ENCODE measurements at regions not wholly inside any gene's neighbourhood (a gene's known extent, or its start where the extent isn't known, plus 50 kb on each side); places are given as distances from the start of the nearest gene placed in this dataset.
"Not testable (repeated sequence)": the region's sequence is repeated elsewhere in the genome, so short reads cannot be mapped to it uniquely, and the experiment has no call there.

- H3K27ac Mint-ChIP-seq: no peak overlapping the region
- no peak for TF ChIP-seq ZNF114 (CRISPR knock-in tag; IDR thresholded peaks at IDR 0.05)
- TF ChIP-seq STAT1 (IDR thresholded peaks at IDR 0.05; ENCODE audit: unreplicated experiment): no peak
- no peak for TF ChIP-seq CREB1 (CRISPR knock-in tag; IDR thresholded peaks at IDR 0.05; ENCODE audit: low read depth)
- TF ChIP-seq ETS1 (IDR thresholded peaks at IDR 0.05): no peak
- no peak for TF ChIP-seq EZH2 (IDR thresholded peaks at IDR 0.05; ENCODE audit: low read depth, unreplicated experiment)
- TF ChIP-seq JUNB (IDR thresholded peaks at IDR 0.05; ENCODE audit: unreplicated experiment): no peak
- TF ChIP-seq NANOG (IDR thresholded peaks at IDR 0.05; ENCODE audit: borderline replicate concordance): no peak
- no peak for TF ChIP-seq ZNF331 (CRISPR knock-in tag; IDR thresholded peaks at IDR 0.05; ENCODE audit: low read depth)
- TF ChIP-seq REST (IDR thresholded peaks at IDR 0.05; ENCODE audit: unreplicated experiment): no peak
- TF ChIP-seq EZH2phosphoT487 (IDR thresholded peaks at IDR 0.05; ENCODE audit: unreplicated experiment): no peak
- TF ChIP-seq POLR2AphosphoS5 (IDR thresholded peaks at IDR 0.05; ENCODE audit: low read depth): no peak
- Histone ChIP-seq H3K4me2 (no peak overlapping the region), H3K4me3 (no peak overlapping the region), H4K20me1 (replicated peaks; ENCODE audit: insufficient read depth) (no peaks in the 10 kb centered on the region), H3K79me2 (replicated peaks; ENCODE audit: insufficient read depth) (no peaks in the 10 kb centered on the region), H3K36me3 (ENCODE audit: insufficient read depth) (no peaks in the 10 kb centered on the region), H2AFZ (no peak overlapping the region), H3K27me3 (ENCODE audit: insufficient read depth) (no peaks in the 10 kb centered on the region), H3K9me2 (ENCODE audit: insufficient read depth) (no peaks in the 10 kb centered on the region), H3K27ac (ENCODE audit: low read depth) (no peak overlapping the region), H3F3A (replicated peaks; ENCODE audit: low read depth) (no peaks in the 10 kb centered on the region), H3K4me1 (ENCODE audit: insufficient read depth) (no peaks in the 10 kb centered on the region)
- H3K9me3 Mint-ChIP-seq: no peaks in the 10 kb centered on the region; the same call in 2 of the 3 replicates
- ATAC-seq (no peak), DNase-seq (ENCODE audit: low spot score) (no peak)
- no peaks in the 10 kb centered on the region for H3K36me3 Mint-ChIP-seq (ENCODE audit: low read depth)
- H3K27me3 Mint-ChIP-seq (ENCODE audit: insufficient read depth, low read depth, poor library complexity): no peaks in the 10 kb centered on the region
- H3K4me1 Mint-ChIP-seq: no peaks in the 10 kb centered on the region
- no peak overlapping the region for H3K4me3 Mint-ChIP-seq
Observed at GRCh38 chr1:65640046-65640445, 152.6 kb upstream of the PDE4B start.

- not testable (repeated sequence) for H3K4me1 ChIP-seq (ENCODE audit: insufficient read depth); H3K27ac Mint-ChIP-seq; H3F3A ChIP-seq (replicated peaks; ENCODE audit: low read depth); H3K4me1 Mint-ChIP-seq; H4K20me1 ChIP-seq (replicated peaks; ENCODE audit: insufficient read depth); H2AFZ ChIP-seq; H3K27me3 ChIP-seq (ENCODE audit: insufficient read depth); H3K27ac ChIP-seq (ENCODE audit: low read depth); DNase-seq (ENCODE audit: low spot score); H3K36me3 ChIP-seq (ENCODE audit: insufficient read depth); H3K27me3 Mint-ChIP-seq (ENCODE audit: insufficient read depth, low read depth, poor library complexity); H3K79me2 ChIP-seq (replicated peaks; ENCODE audit: insufficient read depth); H3K4me3 Mint-ChIP-seq; H3K4me3 ChIP-seq; H3K9me2 ChIP-seq (ENCODE audit: insufficient read depth); ATAC-seq; H3K4me2 ChIP-seq
- peaks cover 48% of the 10 kb centered on the region for H3K9me3 Mint-ChIP-seq
- peaks cover 24% of the 10 kb centered on the region for H3K36me3 Mint-ChIP-seq (ENCODE audit: low read depth)
Observed at GRCh38 chr1:65649185-65649584, 143.5 kb upstream of the PDE4B start.
